Upper lobe of right lung (tissue), 1 donor: ENCODE measurements at regions not wholly inside any gene's neighbourhood (a gene's known extent, or its start where the extent isn't known, plus 50 kb on each side); places are given as distances from the start of the nearest gene placed in this dataset.
A peak's percentile ranks its signal among the peaks of the same experiment; 100 is the strongest.
"Not testable (repeated sequence)": the region's sequence is repeated elsewhere in the genome, so short reads cannot be mapped to it uniquely, and the experiment has no call there.

Experiments used
- ATAC-seq: fragments of 200-7000 bp; cut with Tn5 transposase; one replicate; pipeline ENCODE4 v1.9.1; 2020; ENCODE audit warnings: mild to moderate bottlenecking, moderate library complexity
- DNase-seq: peaks from one replicate; pipeline ENCODE4 v3.0.0-alpha.2; 2020
- H3K27ac ChIP-seq: fragments of 200-600 bp; one replicate; pipeline ENCODE4 v1.8.0; 2022
- H3K27me3 ChIP-seq: fragments of 200-600 bp; one replicate; pipeline ENCODE4 v1.8.0; 2022; ENCODE audit warnings: mild to moderate bottlenecking
- H3K36me3 ChIP-seq: fragments of 200-600 bp; one replicate; pipeline ENCODE4 v1.8.0; 2022
- H3K4me1 ChIP-seq: fragments of 200-600 bp; one replicate; pipeline ENCODE4 v1.8.0; 2022
- H3K4me3 ChIP-seq: fragments of 200-600 bp; one replicate; pipeline ENCODE4 v1.8.0; 2022; ENCODE audit warnings: mild to moderate bottlenecking
- H3K9me3 ChIP-seq: fragments of 200-600 bp; one replicate; pipeline ENCODE4 v1.8.0; 2022
- intact Hi-C: fragments of 100-400 bp; cut with DNase I; formaldehyde crosslinking; loops from one replicate; pipeline ENCODE4 v1.11.0; 2022
- TF ChIP-seq, protein P1 (sequence below): fragments of 200-600 bp; IDR thresholded peaks from one replicate; pipeline ENCODE4 v1.8.0; 2022; ENCODE audit warnings: antibody characterized with exemption
- donor health status: DM: no; HTN: yes; CAD: no; lungs with severe emphysema.

GRCh38 chr6:134539865-134540323 is 222.0 kb upstream of the SGK1 start:
- TF ChIP-seq, protein P1, sequence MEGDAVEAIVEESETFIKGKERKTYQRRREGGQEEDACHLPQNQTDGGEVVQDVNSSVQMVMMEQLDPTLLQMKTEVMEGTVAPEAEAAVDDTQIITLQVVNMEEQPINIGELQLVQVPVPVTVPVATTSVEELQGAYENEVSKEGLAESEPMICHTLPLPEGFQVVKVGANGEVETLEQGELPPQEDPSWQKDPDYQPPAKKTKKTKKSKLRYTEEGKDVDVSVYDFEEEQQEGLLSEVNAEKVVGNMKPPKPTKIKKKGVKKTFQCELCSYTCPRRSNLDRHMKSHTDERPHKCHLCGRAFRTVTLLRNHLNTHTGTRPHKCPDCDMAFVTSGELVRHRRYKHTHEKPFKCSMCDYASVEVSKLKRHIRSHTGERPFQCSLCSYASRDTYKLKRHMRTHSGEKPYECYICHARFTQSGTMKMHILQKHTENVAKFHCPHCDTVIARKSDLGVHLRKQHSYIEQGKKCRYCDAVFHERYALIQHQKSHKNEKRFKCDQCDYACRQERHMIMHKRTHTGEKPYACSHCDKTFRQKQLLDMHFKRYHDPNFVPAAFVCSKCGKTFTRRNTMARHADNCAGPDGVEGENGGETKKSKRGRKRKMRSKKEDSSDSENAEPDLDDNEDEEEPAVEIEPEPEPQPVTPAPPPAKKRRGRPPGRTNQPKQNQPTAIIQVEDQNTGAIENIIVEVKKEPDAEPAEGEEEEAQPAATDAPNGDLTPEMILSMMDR, result no peak
- Histone ChIP-seq H3K36me3 (no peaks in the 10 kb centered on the region), H3K4me1 (no peaks in the 10 kb centered on the region), H3K4me3 (no peak overlapping the region), H3K27me3 (no peaks in the 10 kb centered on the region), H3K27ac (no peak overlapping the region), H3K9me3 (no peaks in the 10 kb centered on the region)
- DNase-seq (no peak), ATAC-seq (peak; percentile 83)
- intact Hi-C loops, result no loop called here

DNA sequence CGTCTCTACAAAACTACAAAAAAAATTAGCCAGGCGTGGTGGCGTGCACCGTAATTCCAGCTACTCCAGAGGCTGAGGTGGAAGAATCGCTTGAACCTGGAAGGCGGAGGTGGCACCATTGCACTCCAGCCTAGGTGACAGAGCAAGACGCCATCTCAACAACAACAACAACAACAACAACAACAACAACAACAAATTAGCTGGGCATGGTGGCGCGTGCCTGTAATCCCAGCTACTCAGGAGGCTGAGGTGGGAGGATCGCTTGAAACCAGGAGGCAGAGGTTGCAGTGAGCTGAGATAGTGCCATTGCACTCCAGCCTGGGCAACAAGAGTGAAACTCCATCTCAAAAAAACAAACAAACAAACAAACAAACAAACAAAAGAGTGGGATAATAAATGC is 219.9 kb upstream of the SGK1 start:
- ATAC-seq, intact Hi-C loops, H3K4me1 ChIP-seq, H3K9me3 ChIP-seq, DNase-seq, H3K4me3 ChIP-seq, H3K27me3 ChIP-seq, H3K27ac ChIP-seq, H3K36me3 ChIP-seq: not testable (repeated sequence)

GRCh38 chr6:134537146-134537555 is 219.2 kb upstream of the SGK1 start:
- H3K27me3 ChIP-seq, result no peaks in the 10 kb centered on the region
- no peaks in the 10 kb centered on the region for H3K36me3 ChIP-seq
- H3K9me3 ChIP-seq, result no peaks in the 10 kb centered on the region
- H3K4me1 ChIP-seq, result peaks cover 11% of the 10 kb centered on the region
- no peak for DNase-seq
- no peak overlapping the region for H3K4me3 ChIP-seq
- TF ChIP-seq, protein P1, result no peak
- no peak overlapping the region for H3K27ac ChIP-seq
- intact Hi-C loops, result no loop called here
- no peak for ATAC-seq

- H3K27ac ChIP-seq, result no peak overlapping the region
- no peaks in the 10 kb centered on the region for H3K27me3 ChIP-seq
- DNase-seq (no peak), ATAC-seq (no peak)
- peaks cover 11% of the 10 kb centered on the region for H3K4me1 ChIP-seq
- H3K4me3 ChIP-seq, result no peak overlapping the region
- H3K9me3 ChIP-seq, result no peaks in the 10 kb centered on the region
- H3K36me3 ChIP-seq, result no peaks in the 10 kb centered on the region
- TF ChIP-seq, protein P1, result no peak
- intact Hi-C loops, result no loop called here
These were observed 217.9 kb upstream of the SGK1 start for GRCh38 chr6:134535831-134536230.

DNA sequence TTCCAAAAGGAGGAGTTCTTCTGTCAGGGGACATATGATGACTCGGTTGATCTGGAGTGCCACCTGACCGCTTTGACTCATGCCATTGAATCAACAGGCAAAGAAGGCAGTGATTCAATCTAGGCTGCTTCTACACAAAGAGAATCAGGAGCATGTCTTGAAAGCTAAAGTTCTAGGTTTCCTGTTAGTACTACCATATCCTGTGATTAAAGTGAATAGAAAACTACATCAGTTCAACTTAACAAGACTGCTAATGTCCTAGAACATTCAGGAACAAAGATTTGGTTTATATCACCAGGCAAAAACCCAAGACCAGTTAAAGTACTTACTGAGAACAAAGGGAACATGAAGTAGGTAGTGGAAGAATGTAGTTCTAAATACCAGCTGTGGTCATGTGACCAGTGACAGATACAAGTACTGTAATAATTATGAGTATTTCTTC is 216.8 kb upstream of the SGK1 start:
- Histone ChIP-seq H3K4me1 (peaks cover 11% of the 10 kb centered on the region), H3K27me3 (no peaks in the 10 kb centered on the region), H3K9me3 (no peaks in the 10 kb centered on the region), H3K4me3 (no peak overlapping the region), H3K27ac (no peak overlapping the region), H3K36me3 (no peaks in the 10 kb centered on the region)
- intact Hi-C loops, result no loop called here
- DNase-seq, result no peak
- TF ChIP-seq, protein P1, result no peak
- ATAC-seq, result peak; percentile 35

GRCh38 chr6:134533991-134534390 is 216.1 kb upstream of the SGK1 start:
- intact Hi-C loops, result no loop called here
- H3K36me3 ChIP-seq, result no peaks in the 10 kb centered on the region
- H3K27me3 ChIP-seq, result no peaks in the 10 kb centered on the region
- DNase-seq (no peak), ATAC-seq (peak; percentile 9)
- no peak overlapping the region for H3K4me3 ChIP-seq
- H3K27ac ChIP-seq, result peak overlapping the region; percentile 32
- H3K9me3 ChIP-seq, result no peaks in the 10 kb centered on the region
- TF ChIP-seq, protein P1, result no peak
- H3K4me1 ChIP-seq, result peaks cover 11% of the 10 kb centered on the region
